GM19238 (cell line): ENCODE measurements at regions not wholly inside any gene's neighbourhood (a gene's known extent, or its start where the extent isn't known, plus 50 kb on each side); places are given as distances from the start of the nearest gene placed in this dataset.

ENCODE experiments used
- DNase-seq: peaks from one replicate; pipeline ENCODE4 v3.0.0; 2011; ENCODE audit warnings: low spot score; ENCODE audit not compliant: insufficient read length

GRCh38 chr20:51100617-51101016 lies 77.7 kb upstream of the KCNG1 start:
- peak; percentile 10 for DNase-seq

- DNase-seq: no peak
These were observed 75.4 kb upstream of the KCNG1 start for GRCh38 chr20:51098284-51098810.

GRCh38 chr20:51097351-51098120 lies 74.6 kb upstream of the KCNG1 start:
- DNase-seq: no peak

GRCh38 chr20:51096582-51097267 lies 73.8 kb upstream of the KCNG1 start:
- DNase-seq: no peak

GRCh38 chr20:51095633-51096521 lies 73.0 kb upstream of the KCNG1 start:
- no peak for DNase-seq

- no peak for DNase-seq
These were observed 71.3 kb upstream of the KCNG1 start for GRCh38 chr20:51094221-51094620.

- DNase-seq: no peak
These were observed 70.4 kb upstream of the KCNG1 start for GRCh38 chr20:51093240-51093763.

- no peak for DNase-seq
These were observed 69.4 kb upstream of the KCNG1 start for GRCh38 chr20:51092338-51092737.

- no peak for DNase-seq
These were observed 68.7 kb upstream of the KCNG1 start for GRCh38 chr20:51091406-51092195.

GRCh38 chr20:51089840-51090239 lies 66.9 kb upstream of the KCNG1 start:
- DNase-seq: no peak

GRCh38 chr20:51089272-51089781 lies 66.4 kb upstream of the KCNG1 start:
- DNase-seq: no peak

- DNase-seq: no peak
These were observed 64.4 kb upstream of the KCNG1 start for GRCh38 chr20:51087266-51087665.

GRCh38 chr20:51085769-51086168 lies 62.9 kb upstream of the KCNG1 start:
- DNase-seq: no peak

GRCh38 chr20:51084593-51085377 lies 61.9 kb upstream of the KCNG1 start:
- DNase-seq: no peak

- no peak for DNase-seq
These were observed 60.5 kb upstream of the KCNG1 start for GRCh38 chr20:51083447-51083846.

GRCh38 chr20:51082988-51083387 lies 60.1 kb upstream of the KCNG1 start:
- DNase-seq: no peak

GRCh38 chr20:51080516-51080915 lies 57.6 kb upstream of the KCNG1 start:
- no peak for DNase-seq

GRCh38 chr20:51079488-51079887 lies 56.6 kb upstream of the KCNG1 start:
- no peak for DNase-seq

- no peak for DNase-seq
These were observed 54.8 kb upstream of the KCNG1 start for GRCh38 chr20:51077686-51078060.
